GM23338 (cell line): ENCODE measurements at regions not wholly inside any gene's neighbourhood (a gene's known extent, or its start where the extent isn't known, plus 50 kb on each side); places are given as distances from the start of the nearest gene placed in this dataset.

Source experiments
- CREB1 ChIP-seq: fragments of 250-450 bp; sonication (Bioruptor Pico); IDR thresholded peaks from 2 replicates; pipeline ENCODE4 v1.5.0; 2020; ENCODE audit warnings: low read depth, mild to moderate bottlenecking, moderate library complexity
- CTCF ChIP-seq, 2 experiments: fragments of 200-600 bp in 1 of 2; sonication (generic) in 1 of 2; conservative IDR thresholded peaks; 2 replicates each; pipeline versions ENCODE4 v1.5.1 to v1.6.1; 2016 to 2017; ENCODE audit warnings: antibody characterized with exemption in 2 of 2, low read depth in 2 of 2, mild to moderate bottlenecking in 2 of 2, moderate library complexity in 1 of 2
- ETS1 ChIP-seq: IDR thresholded peaks from 2 replicates; pipeline ENCODE4 v1.6.1; 2016; ENCODE audit warnings: antibody characterized with exemption
- EZH2 ChIP-seq: fragments of 200-600 bp; sonication (generic); IDR thresholded peaks from one replicate; pipeline ENCODE4 v1.8.0; 2017; ENCODE audit warnings: antibody characterized with exemption, mild to moderate bottlenecking, low read depth; ENCODE audit not compliant: unreplicated experiment
- EZH2phosphoT487 ChIP-seq: fragments of 200-600 bp; sonication (generic); IDR thresholded peaks from one replicate; pipeline ENCODE4 v1.8.1; 2018; ENCODE audit warnings: antibody characterized with exemption; ENCODE audit not compliant: unreplicated experiment
- JUNB ChIP-seq: IDR thresholded peaks from one replicate; pipeline ENCODE4 v1.6.1; 2016; ENCODE audit warnings: antibody characterized with exemption; ENCODE audit not compliant: unreplicated experiment
- NANOG ChIP-seq: IDR thresholded peaks from 2 replicates; pipeline ENCODE4 v1.6.1; 2016; ENCODE audit warnings: antibody characterized with exemption, borderline replicate concordance
- POLR2AphosphoS5 ChIP-seq: IDR thresholded peaks from 2 replicates; pipeline ENCODE4 v1.6.1; 2016; ENCODE audit warnings: antibody characterized with exemption, low read depth
- REST ChIP-seq: IDR thresholded peaks from one replicate; pipeline ENCODE4 v1.6.1; 2018; ENCODE audit warnings: antibody characterized with exemption; ENCODE audit not compliant: unreplicated experiment
- STAT1 ChIP-seq: IDR thresholded peaks from one replicate; pipeline ENCODE4 v1.6.1; 2016; ENCODE audit warnings: antibody characterized with exemption; ENCODE audit not compliant: unreplicated experiment
- ZNF114 ChIP-seq: fragments of 250-450 bp; sonication (Bioruptor Pico); IDR thresholded peaks from 2 replicates; pipeline ENCODE4 v1.5.0; 2020; ENCODE audit warnings: mild to moderate bottlenecking, moderate library complexity
- ZNF331 ChIP-seq: fragments of 250-450 bp; sonication (Bioruptor Pico); IDR thresholded peaks from 2 replicates; pipeline ENCODE4 v1.5.0; 2020; ENCODE audit warnings: low read depth, mild to moderate bottlenecking, moderate library complexity
- ZNF462 ChIP-seq: fragments of 250-450 bp; sonication (Bioruptor Pico); IDR thresholded peaks from 2 replicates; pipeline ENCODE4 v1.5.0; 2020; ENCODE audit warnings: mild to moderate bottlenecking, moderate library complexity

GRCh38 chr2:74742471-74742870 lies 88.4 kb downstream of the SEMA4F start:
- TF ChIP-seq CTCF (conservative IDR thresholded peaks at IDR 0.05; ENCODE audit: low read depth in 2 of 2), result no peak
- TF ChIP-seq STAT1, result no peak
- TF ChIP-seq EZH2, result no peak
- TF ChIP-seq JUNB, result no peak
- no peak for TF ChIP-seq CREB1 (CRISPR knock-in tag)
- TF ChIP-seq EZH2phosphoT487, result no peak
- no peak for TF ChIP-seq POLR2AphosphoS5
- no peak for TF ChIP-seq ZNF114 (CRISPR knock-in tag)
- no peak for TF ChIP-seq REST
- TF ChIP-seq ETS1, result no peak
- TF ChIP-seq ZNF462 (CRISPR knock-in tag), result no peak
- TF ChIP-seq NANOG, result no peak
- no peak for TF ChIP-seq ZNF331 (CRISPR knock-in tag)
